NB4 (cell line): ENCODE measurements at regions not wholly inside any gene's neighbourhood (a gene's known extent, or its start where the extent isn't known, plus 50 kb on each side); places are given as distances from the start of the nearest gene placed in this dataset.

Experiments
- MYC ChIP-seq: IDR thresholded peaks from 2 replicates; pipeline ENCODE4 v1.6.1; 2011; ENCODE audit warnings: low read depth, low read length
- POLR2A ChIP-seq: IDR thresholded peaks from 2 replicates; pipeline ENCODE4 v1.6.1; 2011; ENCODE audit warnings: mild to moderate bottlenecking; ENCODE audit not compliant: insufficient read length; ENCODE audit errors: extremely low read depth
- TF ChIP-seq, protein P1 (sequence below): IDR thresholded peaks from one replicate; pipeline ENCODE4 v1.5.1; 2012; ENCODE audit warnings: low read depth, low read length

- TF ChIP-seq, protein P1, sequence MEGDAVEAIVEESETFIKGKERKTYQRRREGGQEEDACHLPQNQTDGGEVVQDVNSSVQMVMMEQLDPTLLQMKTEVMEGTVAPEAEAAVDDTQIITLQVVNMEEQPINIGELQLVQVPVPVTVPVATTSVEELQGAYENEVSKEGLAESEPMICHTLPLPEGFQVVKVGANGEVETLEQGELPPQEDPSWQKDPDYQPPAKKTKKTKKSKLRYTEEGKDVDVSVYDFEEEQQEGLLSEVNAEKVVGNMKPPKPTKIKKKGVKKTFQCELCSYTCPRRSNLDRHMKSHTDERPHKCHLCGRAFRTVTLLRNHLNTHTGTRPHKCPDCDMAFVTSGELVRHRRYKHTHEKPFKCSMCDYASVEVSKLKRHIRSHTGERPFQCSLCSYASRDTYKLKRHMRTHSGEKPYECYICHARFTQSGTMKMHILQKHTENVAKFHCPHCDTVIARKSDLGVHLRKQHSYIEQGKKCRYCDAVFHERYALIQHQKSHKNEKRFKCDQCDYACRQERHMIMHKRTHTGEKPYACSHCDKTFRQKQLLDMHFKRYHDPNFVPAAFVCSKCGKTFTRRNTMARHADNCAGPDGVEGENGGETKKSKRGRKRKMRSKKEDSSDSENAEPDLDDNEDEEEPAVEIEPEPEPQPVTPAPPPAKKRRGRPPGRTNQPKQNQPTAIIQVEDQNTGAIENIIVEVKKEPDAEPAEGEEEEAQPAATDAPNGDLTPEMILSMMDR = no peak
- TF ChIP-seq POLR2A = no peak
- no peak for TF ChIP-seq MYC
Observed at GRCh38 chr5:125215593-125215992, 469.2 kb upstream of the ZNF608 start.
